KMS-11 (cell line): ENCODE measurements at regions not wholly inside any gene's neighbourhood (a gene's known extent, or its start where the extent isn't known, plus 50 kb on each side); places are given as distances from the start of the nearest gene placed in this dataset.

Source experiments
- H2AFZ ChIP-seq: fragments of 200-600 bp; sonication (generic); 2 replicates; pipeline ENCODE4 v1.6.1; 2016; ENCODE audit warnings: antibody characterized with exemption, mixed run types, low read depth
- H3K27ac ChIP-seq: fragments of 200-600 bp; sonication (generic); 2 replicates; pipeline ENCODE4 v1.6.1; 2016; ENCODE audit warnings: mild to moderate bottlenecking, mixed run types
- H3K27me3 ChIP-seq: fragments of 200-600 bp; sonication (generic); 2 replicates; pipeline ENCODE4 v1.6.1; 2017; ENCODE audit warnings: mild to moderate bottlenecking, low read depth, mixed run types, moderate library complexity; ENCODE audit not compliant: insufficient read depth
- H3K36me3 ChIP-seq: fragments of 200-600 bp; sonication (generic); 2 replicates; pipeline ENCODE4 v1.6.1; 2017; ENCODE audit warnings: mild to moderate bottlenecking, mixed run types; ENCODE audit not compliant: insufficient read depth
- H3K4me1 ChIP-seq: fragments of 200-600 bp; sonication (generic); 2 replicates; pipeline ENCODE4 v1.6.1; 2016; ENCODE audit warnings: mild to moderate bottlenecking, low read depth, mixed run types; ENCODE audit not compliant: poor library complexity, severe bottlenecking
- H3K4me2 ChIP-seq: fragments of 200-600 bp; sonication (generic); 2 replicates; pipeline ENCODE4 v1.7.0; 2016; ENCODE audit warnings: mild to moderate bottlenecking, mixed run types
- H3K4me3 ChIP-seq: fragments of 200-600 bp; sonication (generic); IDR thresholded peaks from 2 replicates; pipeline ENCODE4 v1.6.1; 2017; ENCODE audit warnings: low read depth, low read length, mixed read lengths; ENCODE audit not compliant: insufficient read depth
- H3K79me2 ChIP-seq: fragments of 200-600 bp; sonication (generic); 2 replicates; pipeline ENCODE4 v1.6.1; 2016; ENCODE audit warnings: low read depth, mixed run types; ENCODE audit not compliant: insufficient read depth
- H3K9ac ChIP-seq: fragments of 200-600 bp; sonication (generic); 2 replicates; pipeline ENCODE4 v1.6.1; 2016; ENCODE audit warnings: mild to moderate bottlenecking, mixed run types
- H4K20me1 ChIP-seq: fragments of 200-600 bp; sonication (generic); 2 replicates; pipeline ENCODE4 v1.6.1; 2016; ENCODE audit warnings: mild to moderate bottlenecking, mixed run types; ENCODE audit not compliant: insufficient read depth
- CTCF ChIP-seq: fragments of 200-600 bp; sonication (generic); conservative IDR thresholded peaks from 2 replicates; pipeline ENCODE4 v1.6.1; 2017; ENCODE audit warnings: low read depth, mild to moderate bottlenecking, antibody characterized with exemption, low read length, moderate library complexity, mixed read lengths

- H2AFZ ChIP-seq = no peak overlapping the region
- H3K36me3 ChIP-seq = no peaks in the 10 kb centered on the region
- no peaks in the 10 kb centered on the region for H3K79me2 ChIP-seq
- no peak overlapping the region for H3K27ac ChIP-seq
- no peaks in the 10 kb centered on the region for H4K20me1 ChIP-seq
- H3K27me3 ChIP-seq = no peaks in the 10 kb centered on the region
- no peak overlapping the region for H3K4me2 ChIP-seq
- no peak for TF ChIP-seq CTCF
- no peak overlapping the region for H3K4me3 ChIP-seq
- H3K9ac ChIP-seq = no peak overlapping the region
- H3K4me1 ChIP-seq = no peaks in the 10 kb centered on the region
Observed at GRCh38 chr20:57767441-57767840, 57.6 kb upstream of the PMEPA1 start.

GRCh38 chr20:57763235-57763595 is 53.4 kb upstream of the PMEPA1 start:
- no peaks in the 10 kb centered on the region; the same call in 1 of the 2 replicates for H3K27me3 ChIP-seq
- H3K9ac ChIP-seq = no peak overlapping the region
- H3K4me2 ChIP-seq = no peak overlapping the region
- no peak overlapping the region for H3K27ac ChIP-seq
- H3K79me2 ChIP-seq = no peaks in the 10 kb centered on the region
- no peaks in the 10 kb centered on the region for H3K4me1 ChIP-seq
- TF ChIP-seq CTCF = no peak
- H3K36me3 ChIP-seq = no peaks in the 10 kb centered on the region
- H3K4me3 ChIP-seq = no peak overlapping the region
- H4K20me1 ChIP-seq = no peaks in the 10 kb centered on the region
- H2AFZ ChIP-seq = no peak overlapping the region

GRCh38 chr20:57762531-57763234 is 52.9 kb upstream of the PMEPA1 start:
- Histone ChIP-seq H3K4me2 (no peak overlapping the region), H3K79me2 (no peaks in the 10 kb centered on the region), H4K20me1 (no peaks in the 10 kb centered on the region), H3K9ac (no peak overlapping the region), H3K27ac (no peak overlapping the region), H3K4me3 (no peak overlapping the region), H3K4me1 (no peaks in the 10 kb centered on the region), H3K36me3 (no peaks in the 10 kb centered on the region), H2AFZ (no peak overlapping the region), H3K27me3 (no peaks in the 10 kb centered on the region; the same call in 1 of the 2 replicates)
- TF ChIP-seq CTCF = no peak

- no peak overlapping the region for H3K4me3 ChIP-seq
- H3K27ac ChIP-seq = no peak overlapping the region
- no peak overlapping the region for H2AFZ ChIP-seq
- no peaks in the 10 kb centered on the region for H3K79me2 ChIP-seq
- no peak for TF ChIP-seq CTCF
- H3K27me3 ChIP-seq = no peaks in the 10 kb centered on the region; the same call in 1 of the 2 replicates
- no peak overlapping the region for H3K4me2 ChIP-seq
- H3K9ac ChIP-seq = no peak overlapping the region
- H4K20me1 ChIP-seq = no peaks in the 10 kb centered on the region
- no peaks in the 10 kb centered on the region for H3K36me3 ChIP-seq
- no peaks in the 10 kb centered on the region for H3K4me1 ChIP-seq
Observed at GRCh38 chr20:57761413-57761734, 51.6 kb upstream of the PMEPA1 start.
